ENCODE measurements at regions not wholly inside any gene's neighbourhood (a gene's known extent, or its start where the extent isn't known, plus 50 kb on each side); places are given as distances from the start of the nearest gene placed in this dataset.

DNA sequence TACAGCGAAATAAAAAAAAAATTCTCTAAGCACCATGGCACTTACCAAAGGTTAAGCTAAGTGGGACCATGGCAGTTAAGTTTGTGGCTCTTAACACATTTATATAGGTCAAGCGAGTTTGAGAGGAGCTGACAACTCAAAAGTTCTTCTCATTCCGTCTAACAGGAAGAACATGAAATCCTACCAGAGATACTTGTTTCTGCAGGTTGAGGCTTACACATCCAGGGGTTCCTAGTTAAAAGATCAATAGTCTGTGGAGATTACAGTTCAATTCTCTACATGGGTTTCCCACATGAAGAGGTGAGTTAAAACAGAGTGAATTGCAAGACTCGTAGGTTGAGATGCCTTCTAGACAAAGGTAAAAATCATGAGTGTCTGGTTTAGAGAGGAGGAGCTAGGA lies 142.6 kb downstream of the EMP1 start:
- TF ChIP-seq, protein P1, sequence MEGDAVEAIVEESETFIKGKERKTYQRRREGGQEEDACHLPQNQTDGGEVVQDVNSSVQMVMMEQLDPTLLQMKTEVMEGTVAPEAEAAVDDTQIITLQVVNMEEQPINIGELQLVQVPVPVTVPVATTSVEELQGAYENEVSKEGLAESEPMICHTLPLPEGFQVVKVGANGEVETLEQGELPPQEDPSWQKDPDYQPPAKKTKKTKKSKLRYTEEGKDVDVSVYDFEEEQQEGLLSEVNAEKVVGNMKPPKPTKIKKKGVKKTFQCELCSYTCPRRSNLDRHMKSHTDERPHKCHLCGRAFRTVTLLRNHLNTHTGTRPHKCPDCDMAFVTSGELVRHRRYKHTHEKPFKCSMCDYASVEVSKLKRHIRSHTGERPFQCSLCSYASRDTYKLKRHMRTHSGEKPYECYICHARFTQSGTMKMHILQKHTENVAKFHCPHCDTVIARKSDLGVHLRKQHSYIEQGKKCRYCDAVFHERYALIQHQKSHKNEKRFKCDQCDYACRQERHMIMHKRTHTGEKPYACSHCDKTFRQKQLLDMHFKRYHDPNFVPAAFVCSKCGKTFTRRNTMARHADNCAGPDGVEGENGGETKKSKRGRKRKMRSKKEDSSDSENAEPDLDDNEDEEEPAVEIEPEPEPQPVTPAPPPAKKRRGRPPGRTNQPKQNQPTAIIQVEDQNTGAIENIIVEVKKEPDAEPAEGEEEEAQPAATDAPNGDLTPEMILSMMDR (IDR thresholded peaks at IDR 0.05): no peak

DNA sequence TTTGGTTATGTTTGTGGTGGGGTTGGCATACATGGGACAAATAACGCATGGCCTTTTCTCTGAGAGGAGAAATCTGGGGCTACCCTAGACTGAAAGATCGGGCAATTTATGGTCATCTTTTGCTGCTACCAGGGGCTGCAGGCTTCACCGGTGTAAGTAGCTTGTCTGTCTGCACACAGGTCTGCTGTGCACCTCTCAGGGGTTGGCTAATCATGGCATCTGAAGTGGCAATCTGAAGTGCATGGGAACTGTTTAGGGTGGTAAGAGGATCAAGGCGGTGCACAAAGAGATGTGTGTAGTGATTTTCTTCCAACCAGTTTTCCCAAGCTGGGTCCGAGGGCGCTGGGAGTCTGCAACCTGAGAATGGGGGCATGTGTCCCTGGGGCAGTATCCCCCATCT lies 141.3 kb downstream of the EMP1 start:
- TF ChIP-seq, protein P1 (IDR thresholded peaks at IDR 0.05): no peak

DNA sequence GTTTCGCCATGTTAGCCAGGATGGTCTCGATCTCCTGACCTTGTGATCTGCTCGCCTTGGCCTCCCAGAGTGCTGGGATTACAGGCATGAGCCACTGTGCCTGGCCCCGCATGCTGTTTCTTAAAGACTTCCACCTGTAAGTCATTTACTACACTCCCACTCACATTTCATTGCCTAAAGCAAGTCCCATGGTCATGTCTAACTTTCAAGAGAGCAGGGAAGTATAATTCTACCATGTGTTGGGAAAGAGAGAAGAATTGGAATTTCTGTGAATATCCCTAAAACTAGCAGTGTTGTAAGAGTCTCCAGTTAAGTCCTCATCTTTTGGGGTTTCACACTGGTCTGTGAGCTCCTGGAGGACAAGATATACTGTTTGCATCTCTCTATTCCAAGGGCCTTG lies 139.7 kb downstream of the EMP1 start:
- TF ChIP-seq, protein P1 (IDR thresholded peaks at IDR 0.05): no peak

DNA sequence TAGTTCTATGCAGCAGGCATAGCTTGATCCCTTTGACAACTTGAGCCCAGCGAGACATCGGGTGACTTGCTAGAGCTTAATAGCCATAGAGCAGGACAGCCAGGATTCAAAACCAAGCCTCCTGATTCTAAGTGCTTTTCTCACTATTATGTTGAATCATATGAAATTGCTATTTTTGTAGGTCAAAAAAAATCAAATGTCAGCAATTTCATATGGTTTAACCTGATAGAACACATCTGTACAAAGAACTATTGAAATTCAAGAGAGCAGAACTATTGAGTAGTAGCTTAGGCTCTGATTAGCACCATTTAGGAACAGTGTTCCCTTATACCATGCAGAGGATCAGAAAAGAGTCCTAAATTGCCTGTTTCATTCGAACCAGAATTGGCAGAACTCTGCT lies 132.0 kb downstream of the EMP1 start:
- TF ChIP-seq, protein P1 (IDR thresholded peaks at IDR 0.05): no peak

DNA sequence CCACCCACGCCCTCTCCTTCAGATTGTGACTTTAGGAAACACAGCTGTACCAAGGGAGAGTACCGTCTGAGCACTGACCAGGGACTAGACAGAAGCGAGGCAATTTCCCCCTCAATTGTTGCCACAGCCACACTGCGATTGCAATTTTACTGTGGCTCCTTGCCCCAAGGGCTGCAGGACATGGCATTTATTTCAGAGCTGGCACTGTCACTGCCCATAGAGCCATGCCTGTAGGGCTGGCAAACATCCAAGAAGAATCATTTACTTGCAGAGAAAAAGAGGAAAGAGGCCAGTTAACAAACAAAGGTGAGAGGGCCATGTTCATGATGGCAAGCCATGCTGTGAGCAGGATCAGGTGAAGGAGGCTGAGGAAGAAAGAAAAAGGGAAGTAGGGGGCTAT lies 129.6 kb downstream of the EMP1 start:
- TF ChIP-seq, protein P1 (IDR thresholded peaks at IDR 0.05): no peak

DNA sequence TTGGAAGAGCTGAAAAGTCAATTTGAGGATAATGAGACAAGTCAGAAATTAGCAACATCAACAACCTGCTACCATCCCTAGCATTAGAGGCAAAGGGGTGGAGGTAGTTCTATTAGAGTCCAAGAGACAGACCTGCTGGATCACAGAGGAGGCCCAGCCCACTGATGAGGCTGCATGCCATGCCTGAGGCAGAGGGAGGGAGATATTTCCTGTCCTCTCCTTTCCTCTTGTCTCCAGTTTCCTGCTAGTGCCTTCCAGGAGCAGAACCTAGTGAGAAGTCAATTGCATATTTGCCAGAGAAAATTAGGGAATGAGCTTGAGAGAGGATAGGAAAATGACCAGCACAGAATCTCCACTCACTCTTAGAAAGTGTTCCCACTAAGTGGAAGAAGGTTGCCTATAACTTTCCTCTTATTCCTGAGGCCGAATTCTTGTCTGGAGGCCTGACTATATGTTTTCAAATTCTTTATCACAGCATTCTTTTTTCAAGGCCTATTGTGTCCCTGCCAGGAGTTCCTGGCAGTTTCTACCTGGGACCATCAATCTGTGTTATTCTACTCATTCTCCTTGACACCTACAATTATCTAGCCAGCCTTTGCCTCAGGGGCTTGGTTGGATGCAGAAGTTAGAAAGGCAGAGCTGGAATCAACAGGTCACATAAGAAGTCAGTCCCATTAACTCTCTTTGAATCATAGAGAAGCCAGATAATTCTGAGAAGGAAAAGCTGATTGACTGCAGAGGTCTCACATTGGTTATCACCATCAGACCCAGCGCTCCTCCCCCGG lies 121.9 kb downstream of the EMP1 start:
- TF ChIP-seq, protein P1 (IDR thresholded peaks at IDR 0.05): no peak

DNA sequence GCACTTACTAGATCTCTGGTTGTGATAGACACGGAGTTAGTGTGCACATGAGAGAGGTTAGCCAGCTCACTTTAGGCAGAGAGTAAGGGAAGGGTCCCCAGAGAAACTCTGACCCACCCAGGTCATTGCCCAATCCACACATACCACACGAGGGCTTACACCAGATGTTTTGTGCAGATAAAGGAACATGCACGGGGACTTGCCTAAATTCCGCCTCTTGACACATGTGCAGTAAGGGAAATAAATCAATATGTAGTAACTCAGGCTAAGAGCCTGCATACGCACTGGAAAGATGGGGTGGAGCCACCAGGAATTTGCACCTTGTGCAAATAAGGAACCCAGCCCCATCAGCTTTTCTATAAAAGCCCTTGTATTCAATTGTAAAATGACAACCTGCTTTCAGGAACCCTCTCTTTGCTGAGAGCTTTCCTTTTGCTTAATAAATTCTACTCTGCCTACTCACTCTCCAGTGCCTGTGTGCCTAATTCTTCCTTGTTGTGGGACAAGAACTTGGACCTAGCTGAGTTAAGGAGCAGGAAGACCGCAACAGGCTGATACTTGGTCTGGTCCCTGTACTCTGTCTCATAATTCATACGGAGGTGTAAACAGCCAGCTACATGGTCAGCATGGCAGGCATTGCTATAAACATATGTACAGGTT lies 120.2 kb downstream of the EMP1 start:
- TF ChIP-seq, protein P1 (IDR thresholded peaks at IDR 0.05): no peak
